K562 (cell line): ENCODE measurements at regions not wholly inside any gene's neighbourhood (a gene's known extent, or its start where the extent isn't known, plus 50 kb on each side); places are given as distances from the start of the nearest gene placed in this dataset.

Experiments used
- BRD9 ChIP-seq: fragments of 450-650 bp; IDR thresholded peaks from 2 replicates; pipeline ENCODE4 v1.6.1; 2018; ENCODE audit warnings: low read depth; ENCODE audit not compliant: partially characterized antibody
- CBX1 ChIP-seq: sonication (generic); IDR thresholded peaks from 2 replicates; pipeline ENCODE4 v1.6.1; 2016; ENCODE audit warnings: antibody characterized with exemption, low read depth, mild to moderate bottlenecking
- ETV1 ChIP-seq: fragments of 450-650 bp; conservative IDR thresholded peaks from 2 replicates; pipeline ENCODE4 v1.6.1; 2016; ENCODE audit warnings: missing genetic modification characterization, control low read depth, low read depth, missing compliant biosample characterization
- ETV6 ChIP-seq, 3 experiments: fragments of 150-350 bp in 1 of 3; sonication (generic) in 1 of 3; formaldehyde crosslinking in 1 of 3; IDR thresholded peaks; 2 replicates each; pipeline versions ENCODE4 v1.6.1 to v1.8.0; 2014 to 2022; ENCODE audit warnings: borderline replicate concordance in 2 of 3, low read depth in 2 of 3, antibody characterized with exemption in 1 of 3, low read length in 1 of 3, mild to moderate bottlenecking in 1 of 3, missing genetic modification reagents in 1 of 3
- FOS ChIP-seq: IDR thresholded peaks from 3 replicates; pipeline ENCODE4 v1.6.1; 2011; ENCODE audit not compliant: insufficient read length; ENCODE audit errors: extremely low read depth
- GATAD2B ChIP-seq: fragments of 450-650 bp; IDR thresholded peaks from 2 replicates; pipeline ENCODE4 v1.6.1; 2017; ENCODE audit warnings: mild to moderate bottlenecking, borderline replicate concordance
- HSF4 ChIP-seq: fragments of 250-450 bp; sonication (Bioruptor Pico); IDR thresholded peaks from 2 replicates; pipeline ENCODE4 v2.1.2; 2022; ENCODE audit warnings: mild to moderate bottlenecking, moderate library complexity, borderline replicate concordance
- MAFF ChIP-seq: IDR thresholded peaks from 2 replicates; pipeline ENCODE4 v1.6.1; 2012; ENCODE audit warnings: low read length, improper control_type of control experiment
- NFXL1 ChIP-seq: fragments of 450-650 bp; formaldehyde crosslinking; IDR thresholded peaks from 2 replicates; pipeline ENCODE4 v1.4.0; 2021; ENCODE audit warnings: mild to moderate bottlenecking
- OTX1 ChIP-seq: fragments of 450-650 bp; formaldehyde crosslinking; IDR thresholded peaks from 2 replicates; pipeline ENCODE4 v1.4.0; 2022; ENCODE audit warnings: mild to moderate bottlenecking
- PCBP2 ChIP-seq: fragments of 200-400 bp; formaldehyde crosslinking; IDR thresholded peaks from 2 replicates; pipeline ENCODE4 v1.6.1; 2018; ENCODE audit warnings: low read length, low read depth, mild to moderate bottlenecking, moderate library complexity; ENCODE audit not compliant: poor library complexity, severe bottlenecking
- PML ChIP-seq: IDR thresholded peaks from 2 replicates; pipeline ENCODE4 v1.6.1; 2012; ENCODE audit warnings: low read length, inconsistent platforms
- PPARD ChIP-seq: fragments of 250-450 bp; sonication (Bioruptor Pico); IDR thresholded peaks from 2 replicates; pipeline ENCODE4 v1.8.0; 2022; ENCODE audit warnings: inconsistent platforms, mild to moderate bottlenecking, moderate library complexity
- TAL1 ChIP-seq: fragments of 450-650 bp; IDR thresholded peaks from 2 replicates; pipeline ENCODE4 v1.6.1; 2016; ENCODE audit warnings: mild to moderate bottlenecking
- TCF7 ChIP-seq: sonication (generic); IDR thresholded peaks from 2 replicates; pipeline ENCODE4 v1.6.1; 2016; ENCODE audit warnings: antibody characterized with exemption, borderline replicate concordance
- XRCC3 ChIP-seq: fragments of 450-650 bp; IDR thresholded peaks from 2 replicates; pipeline ENCODE4 v1.6.1; 2017; ENCODE audit warnings: mild to moderate bottlenecking, moderate library complexity
- ZNF384 ChIP-seq: IDR thresholded peaks from 2 replicates; pipeline ENCODE4 v1.6.1; 2012; ENCODE audit warnings: low read depth, low read length, improper control_type of control experiment
- ZNF586 ChIP-seq: fragments of 450-650 bp; formaldehyde crosslinking; conservative IDR thresholded peaks from 2 replicates; pipeline ENCODE4 v1.4.0; 2020; ENCODE audit warnings: mild to moderate bottlenecking, moderate library complexity
- TF ChIP-seq, protein P1 (sequence below): fragments of 450-650 bp; formaldehyde crosslinking; IDR thresholded peaks from 2 replicates; pipeline ENCODE4 v1.4.0; 2020; ENCODE audit warnings: mild to moderate bottlenecking
- TF ChIP-seq, protein P2 (sequence below): IDR thresholded peaks from 2 replicates; pipeline ENCODE4 v1.6.1; 2012; ENCODE audit warnings: low read depth, low read length, improper control_type of control experiment, borderline replicate concordance
- TF ChIP-seq, protein P3 (sequence below): sonication (generic); formaldehyde crosslinking; IDR thresholded peaks from 2 replicates; pipeline ENCODE4 v1.4.0; 2020; ENCODE audit warnings: mild to moderate bottlenecking, missing genetic modification reagents
- TF ChIP-seq, protein P4 (sequence below), 2 experiments: fragments of 450-650 bp in 1 of 2; sonication (generic) in 1 of 2; formaldehyde crosslinking; conservative IDR thresholded peaks; 2 replicates each; pipeline versions ENCODE4 v1.4.0 to v1.8.1; 2020 to 2022; ENCODE audit warnings: mild to moderate bottlenecking in 1 of 2, missing genetic modification reagents in 1 of 2

DNA sequence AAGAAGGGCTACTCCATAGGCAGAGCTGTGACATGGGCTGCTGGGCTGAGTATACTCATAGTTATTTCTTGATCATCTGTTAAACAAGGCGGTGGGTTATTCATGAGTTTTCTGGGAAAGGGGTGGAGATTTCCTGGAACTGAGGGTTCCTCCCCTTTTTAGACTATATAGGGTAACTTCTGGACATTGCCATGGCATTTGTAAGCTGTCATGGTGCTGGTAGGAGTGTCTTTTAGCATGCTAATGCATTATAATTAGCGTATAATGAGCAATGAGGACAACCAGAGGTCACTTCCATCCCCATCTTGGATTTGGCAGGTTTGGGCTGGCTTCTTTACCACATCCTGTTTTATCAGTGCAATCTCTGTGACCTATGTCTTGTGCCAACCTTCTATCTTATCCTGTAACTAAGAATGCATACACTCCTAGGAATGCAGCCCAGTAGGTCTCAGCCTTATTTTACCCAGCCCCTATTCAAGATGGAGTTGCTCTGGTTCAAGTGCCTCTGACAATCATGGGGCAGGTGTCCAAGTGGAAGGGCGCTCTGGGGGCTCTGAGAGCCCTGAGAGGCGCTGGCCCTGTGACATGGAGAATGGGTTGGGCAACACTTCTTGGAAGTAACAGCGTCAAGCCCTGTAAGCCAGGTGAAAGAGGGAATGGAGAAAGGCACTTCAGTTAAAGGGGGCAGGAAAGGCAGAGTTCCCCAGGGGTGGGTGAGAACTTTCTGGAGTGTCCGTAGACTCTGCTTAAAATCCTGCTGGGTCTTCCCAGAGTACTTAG lies 354.2 kb upstream of the SULF2 start (continued):
- TF ChIP-seq XRCC3, result no peak
- TF ChIP-seq GATAD2B, result no peak
- TF ChIP-seq PCBP2, result no peak
- no peak for TF ChIP-seq FOS
- peak; percentile 99 for TF ChIP-seq NFXL1 (CRISPR knock-in tag)
- peak; percentile 99 for TF ChIP-seq ETV1 (tag)
- peak; percentile 89; the same call in 1 of the 2 replicates for TF ChIP-seq HSF4
- TF ChIP-seq, protein P1, sequence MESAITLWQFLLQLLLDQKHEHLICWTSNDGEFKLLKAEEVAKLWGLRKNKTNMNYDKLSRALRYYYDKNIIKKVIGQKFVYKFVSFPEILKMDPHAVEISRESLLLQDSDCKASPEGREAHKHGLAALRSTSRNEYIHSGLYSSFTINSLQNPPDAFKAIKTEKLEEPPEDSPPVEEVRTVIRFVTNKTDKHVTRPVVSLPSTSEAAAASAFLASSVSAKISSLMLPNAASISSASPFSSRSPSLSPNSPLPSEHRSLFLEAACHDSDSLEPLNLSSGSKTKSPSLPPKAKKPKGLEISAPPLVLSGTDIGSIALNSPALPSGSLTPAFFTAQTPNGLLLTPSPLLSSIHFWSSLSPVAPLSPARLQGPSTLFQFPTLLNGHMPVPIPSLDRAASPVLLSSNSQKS (CRISPR knock-in tag), result peak; percentile 98
- TF ChIP-seq TAL1, result no peak
- TF ChIP-seq MAFF, result no peak
- TF ChIP-seq PML, result no peak
- no peak for TF ChIP-seq BRD9
- peak; percentile 87; the same call in 1 of the 2 replicates for TF ChIP-seq PPARD
- no peak for TF ChIP-seq TCF7
- TF ChIP-seq, protein P2, sequence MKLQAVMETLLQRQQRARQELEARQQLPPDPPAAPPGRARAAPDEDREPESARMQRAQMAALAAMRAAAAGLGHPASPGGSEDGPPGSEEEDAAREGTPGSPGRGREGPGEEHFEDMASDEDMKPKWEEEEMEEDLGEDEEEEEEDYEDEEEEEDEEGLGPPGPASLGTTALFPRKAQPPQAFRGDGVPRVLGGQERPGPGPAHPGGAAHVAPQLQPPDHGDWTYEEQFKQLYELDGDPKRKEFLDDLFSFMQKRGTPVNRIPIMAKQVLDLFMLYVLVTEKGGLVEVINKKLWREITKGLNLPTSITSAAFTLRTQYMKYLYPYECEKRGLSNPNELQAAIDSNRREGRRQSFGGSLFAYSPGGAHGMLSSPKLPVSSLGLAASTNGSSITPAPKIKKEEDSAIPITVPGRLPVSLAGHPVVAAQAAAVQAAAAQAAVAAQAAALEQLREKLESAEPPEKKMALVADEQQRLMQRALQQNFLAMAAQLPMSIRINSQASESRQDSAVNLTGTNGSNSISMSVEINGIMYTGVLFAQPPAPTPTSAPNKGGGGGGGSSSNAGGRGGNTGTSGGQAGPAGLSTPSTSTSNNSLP, result no peak
- TF ChIP-seq OTX1 (CRISPR knock-in tag), result peak; percentile 100
- peak; percentile 90 for TF ChIP-seq ZNF586
- TF ChIP-seq, protein P3, sequence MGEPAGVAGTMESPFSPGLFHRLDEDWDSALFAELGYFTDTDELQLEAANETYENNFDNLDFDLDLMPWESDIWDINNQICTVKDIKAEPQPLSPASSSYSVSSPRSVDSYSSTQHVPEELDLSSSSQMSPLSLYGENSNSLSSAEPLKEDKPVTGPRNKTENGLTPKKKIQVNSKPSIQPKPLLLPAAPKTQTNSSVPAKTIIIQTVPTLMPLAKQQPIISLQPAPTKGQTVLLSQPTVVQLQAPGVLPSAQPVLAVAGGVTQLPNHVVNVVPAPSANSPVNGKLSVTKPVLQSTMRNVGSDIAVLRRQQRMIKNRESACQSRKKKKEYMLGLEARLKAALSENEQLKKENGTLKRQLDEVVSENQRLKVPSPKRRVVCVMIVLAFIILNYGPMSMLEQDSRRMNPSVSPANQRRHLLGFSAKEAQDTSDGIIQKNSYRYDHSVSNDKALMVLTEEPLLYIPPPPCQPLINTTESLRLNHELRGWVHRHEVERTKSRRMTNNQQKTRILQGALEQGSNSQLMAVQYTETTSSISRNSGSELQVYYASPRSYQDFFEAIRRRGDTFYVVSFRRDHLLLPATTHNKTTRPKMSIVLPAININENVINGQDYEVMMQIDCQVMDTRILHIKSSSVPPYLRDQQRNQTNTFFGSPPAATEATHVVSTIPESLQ (CRISPR knock-in tag), result no peak
- TF ChIP-seq, protein P4, sequence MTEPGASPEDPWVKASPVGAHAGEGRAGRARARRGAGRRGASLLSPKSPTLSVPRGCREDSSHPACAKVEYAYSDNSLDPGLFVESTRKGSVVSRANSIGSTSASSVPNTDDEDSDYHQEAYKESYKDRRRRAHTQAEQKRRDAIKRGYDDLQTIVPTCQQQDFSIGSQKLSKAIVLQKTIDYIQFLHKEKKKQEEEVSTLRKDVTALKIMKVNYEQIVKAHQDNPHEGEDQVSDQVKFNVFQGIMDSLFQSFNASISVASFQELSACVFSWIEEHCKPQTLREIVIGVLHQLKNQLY (CRISPR knock-in tag; conservative IDR thresholded peaks at IDR 0.05), result peak in 1 of 2 experiments; percentile 96; a peak in 2 of 4 replicates
- 0 out of 2 replicates have a peak, but pooled peaks have one; percentile 22 for TF ChIP-seq CBX1
- TF ChIP-seq ETV6 (IDR thresholded peaks at IDR 0.05; ENCODE audit: borderline replicate concordance in 1 of 2, low read depth in 2 of 2, low read length in 1 of 2), result no peak
- no peak for TF ChIP-seq ETV6 (CRISPR knock-in tag; IDR thresholded peaks at IDR 0.05; ENCODE audit: borderline replicate concordance)
- TF ChIP-seq ZNF384, result no peak
